ENCODE measurements at regions not wholly inside any gene's neighbourhood (a gene's known extent, or its start where the extent isn't known, plus 50 kb on each side); places are given as distances from the start of the nearest gene placed in this dataset.
"Not testable (repeated sequence)": the region's sequence is repeated elsewhere in the genome, so short reads cannot be mapped to it uniquely, and the experiment has no call there.

DNA sequence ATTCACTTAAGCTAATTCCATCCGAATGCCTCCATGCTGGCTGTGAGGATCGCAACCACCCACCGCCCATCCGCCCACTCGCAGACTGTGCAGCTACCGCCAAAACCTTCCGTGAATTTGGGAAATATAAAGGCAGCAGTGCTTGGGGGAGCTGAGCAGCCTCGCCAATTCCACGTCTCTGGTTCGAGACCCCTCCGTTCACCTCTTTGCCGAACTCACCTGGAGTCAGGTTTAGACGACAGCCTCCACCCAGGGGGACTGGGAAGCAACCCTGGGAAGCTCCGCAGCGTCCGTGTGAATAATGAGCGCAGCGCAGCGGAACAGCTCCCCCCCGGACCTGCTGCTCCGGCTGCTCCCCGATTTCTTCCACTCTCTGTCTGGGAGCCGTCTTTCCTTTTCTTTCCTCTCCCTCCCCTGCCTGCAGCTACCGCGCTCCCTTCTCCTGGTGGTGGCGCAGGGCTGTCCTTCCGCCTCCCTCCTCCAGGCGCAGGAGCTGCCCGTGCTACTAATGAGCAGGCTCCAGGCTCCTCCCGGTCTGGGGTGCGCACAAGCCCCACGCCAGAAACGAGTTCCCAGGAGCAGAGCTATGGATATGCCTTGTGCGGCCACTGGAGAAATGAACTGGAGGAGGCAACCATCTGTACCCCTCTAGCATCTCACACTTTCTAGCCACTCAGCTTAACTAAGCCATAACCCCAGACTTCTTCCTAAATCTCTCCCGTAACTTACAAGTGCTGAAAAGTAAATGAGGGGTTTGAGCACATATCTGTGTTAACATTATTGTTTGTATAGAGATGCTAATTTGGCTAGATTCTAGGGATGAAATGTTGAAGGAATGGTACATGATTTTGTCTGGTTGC, 107.3 kb downstream of the XKR3 start:
- no peak overlapping the region for H3K4me3 Mint-ChIP-seq
- H3K36me3 Mint-ChIP-seq (ENCODE audit: low read depth) = no peaks in the 10 kb centered on the region
- Histone ChIP-seq H3K36me3 (ENCODE audit: control insufficient read depth, insufficient read depth, low read length) (no peaks in the 10 kb centered on the region), H3K9ac (ENCODE audit: extremely low read depth, low read length, poor library complexity, severe bottlenecking) (no peak overlapping the region), H3K9me3 (ENCODE audit: control insufficient read depth, low read length) (peaks cover 51% of the 10 kb centered on the region), H3K4me1 (ENCODE audit: control insufficient read depth, insufficient read depth, low read length) (no peaks in the 10 kb centered on the region), H3K4me3 (ENCODE audit: low read length) (no peak overlapping the region), H3K27me3 (ENCODE audit: control insufficient read depth, insufficient read depth, low read length, poor library complexity, severe bottlenecking) (no peaks in the 10 kb centered on the region), H3K27ac (ENCODE audit: low read depth, low read length) (no peak overlapping the region)
- no peak for DNase-seq
- H3K27ac Mint-ChIP-seq = no peak overlapping the region
- TF ChIP-seq, protein P1, sequence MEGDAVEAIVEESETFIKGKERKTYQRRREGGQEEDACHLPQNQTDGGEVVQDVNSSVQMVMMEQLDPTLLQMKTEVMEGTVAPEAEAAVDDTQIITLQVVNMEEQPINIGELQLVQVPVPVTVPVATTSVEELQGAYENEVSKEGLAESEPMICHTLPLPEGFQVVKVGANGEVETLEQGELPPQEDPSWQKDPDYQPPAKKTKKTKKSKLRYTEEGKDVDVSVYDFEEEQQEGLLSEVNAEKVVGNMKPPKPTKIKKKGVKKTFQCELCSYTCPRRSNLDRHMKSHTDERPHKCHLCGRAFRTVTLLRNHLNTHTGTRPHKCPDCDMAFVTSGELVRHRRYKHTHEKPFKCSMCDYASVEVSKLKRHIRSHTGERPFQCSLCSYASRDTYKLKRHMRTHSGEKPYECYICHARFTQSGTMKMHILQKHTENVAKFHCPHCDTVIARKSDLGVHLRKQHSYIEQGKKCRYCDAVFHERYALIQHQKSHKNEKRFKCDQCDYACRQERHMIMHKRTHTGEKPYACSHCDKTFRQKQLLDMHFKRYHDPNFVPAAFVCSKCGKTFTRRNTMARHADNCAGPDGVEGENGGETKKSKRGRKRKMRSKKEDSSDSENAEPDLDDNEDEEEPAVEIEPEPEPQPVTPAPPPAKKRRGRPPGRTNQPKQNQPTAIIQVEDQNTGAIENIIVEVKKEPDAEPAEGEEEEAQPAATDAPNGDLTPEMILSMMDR (conservative IDR thresholded peaks at IDR 0.05) = no peak
- WGBS, 2 experiments (ENCODE audit: insufficient coverage in 1 of 2, insufficient read length in 1 of 2) = 88 to 89% methylated on average over 16 to 35 of the region's 35 CpGs
- no peaks in the 10 kb centered on the region for H3K27me3 Mint-ChIP-seq (ENCODE audit: insufficient read depth)
- peaks cover 63% of the 10 kb centered on the region for H3K9me3 Mint-ChIP-seq
- H3K4me1 Mint-ChIP-seq = no peaks in the 10 kb centered on the region

DNA sequence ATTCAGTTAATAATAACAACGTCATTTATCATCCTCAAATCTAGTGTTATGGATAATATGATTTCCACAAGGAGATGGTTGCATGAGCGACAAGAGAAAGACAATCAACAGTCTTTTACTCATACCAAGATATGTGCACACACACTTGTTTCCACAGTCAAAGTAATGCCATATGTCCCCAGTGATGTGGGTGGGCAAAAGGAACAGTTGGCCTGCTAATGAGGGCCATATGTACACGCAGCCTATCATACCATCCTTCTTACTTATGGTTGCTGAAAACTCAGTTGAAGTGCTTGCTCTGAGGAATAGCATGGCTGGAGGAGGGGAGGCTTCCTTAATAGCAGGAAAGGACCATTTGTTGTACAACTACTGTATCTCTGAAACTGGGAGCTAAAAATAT, 110.6 kb downstream of the XKR3 start:
- peaks cover 47% of the 10 kb centered on the region for H3K9me3 ChIP-seq (ENCODE audit: control insufficient read depth, low read length)
- H3K4me1 Mint-ChIP-seq; H3K27me3 ChIP-seq (ENCODE audit: control insufficient read depth, insufficient read depth, low read length, poor library complexity, severe bottlenecking); DNase-seq; H3K27ac Mint-ChIP-seq; H3K4me3 ChIP-seq (ENCODE audit: low read length); H3K27ac ChIP-seq (ENCODE audit: low read depth, low read length); H3K4me3 Mint-ChIP-seq; H3K36me3 ChIP-seq (ENCODE audit: control insufficient read depth, insufficient read depth, low read length); H3K27me3 Mint-ChIP-seq (ENCODE audit: insufficient read depth); H3K4me1 ChIP-seq (ENCODE audit: control insufficient read depth, insufficient read depth, low read length); H3K9ac ChIP-seq (ENCODE audit: extremely low read depth, low read length, poor library complexity, severe bottlenecking); H3K36me3 Mint-ChIP-seq (ENCODE audit: low read depth): not testable (repeated sequence)
- 42% methylated on average over 3 of the region's 3 CpGs; no CpG with 5 or more reads in 1 of the 2 experiments for WGBS, 2 experiments (ENCODE audit: insufficient coverage in 1 of 2, insufficient read length in 1 of 2)
- H3K9me3 Mint-ChIP-seq = peaks cover 71% of the 10 kb centered on the region

DNA sequence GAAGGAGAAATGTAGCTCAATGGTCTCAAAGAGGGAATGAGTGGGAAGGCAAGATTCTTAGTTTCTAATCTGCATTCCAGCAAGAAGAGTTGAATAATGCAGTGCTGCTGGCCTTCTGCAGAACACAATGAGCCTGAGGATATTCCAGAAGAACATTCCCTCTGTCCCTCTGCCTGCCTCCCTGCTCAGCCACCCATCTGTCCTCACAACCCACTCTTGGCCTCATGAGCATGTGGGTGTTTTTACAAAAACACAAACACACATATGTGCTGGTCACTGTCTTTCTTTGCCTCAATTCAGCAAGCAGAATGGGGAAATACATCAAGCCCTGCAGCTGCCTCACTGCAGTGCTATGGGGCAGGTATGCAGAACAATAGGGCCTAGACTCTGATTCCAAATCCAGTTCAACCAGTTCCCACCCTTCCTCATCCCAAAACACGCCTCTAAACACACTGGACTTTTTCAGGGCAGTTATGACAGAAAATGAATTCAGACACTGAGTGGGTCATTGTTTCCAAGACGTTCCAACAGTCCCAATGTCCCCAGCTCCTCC, 109.8 kb upstream of the CCT8L2 start:
- H3K9me3 Mint-ChIP-seq = peaks cover 82% of the 10 kb centered on the region
- not testable (repeated sequence) for DNase-seq; H3K27me3 ChIP-seq (ENCODE audit: control insufficient read depth, insufficient read depth, low read length, poor library complexity, severe bottlenecking); H3K36me3 ChIP-seq (ENCODE audit: control insufficient read depth, insufficient read depth, low read length); H3K27ac ChIP-seq (ENCODE audit: low read depth, low read length); H3K9ac ChIP-seq (ENCODE audit: extremely low read depth, low read length, poor library complexity, severe bottlenecking); H3K4me3 Mint-ChIP-seq; H3K36me3 Mint-ChIP-seq (ENCODE audit: low read depth); H3K27me3 Mint-ChIP-seq (ENCODE audit: insufficient read depth); H3K4me1 Mint-ChIP-seq; H3K27ac Mint-ChIP-seq; H3K4me3 ChIP-seq (ENCODE audit: low read length); H3K4me1 ChIP-seq (ENCODE audit: control insufficient read depth, insufficient read depth, low read length)
- peaks cover 12% of the 10 kb centered on the region for H3K9me3 ChIP-seq (ENCODE audit: control insufficient read depth, low read length)
- 19 to 44% methylated on average over 2 of the region's 2 CpGs for WGBS, 2 experiments (ENCODE audit: insufficient coverage in 1 of 2, insufficient read length in 1 of 2)

DNA sequence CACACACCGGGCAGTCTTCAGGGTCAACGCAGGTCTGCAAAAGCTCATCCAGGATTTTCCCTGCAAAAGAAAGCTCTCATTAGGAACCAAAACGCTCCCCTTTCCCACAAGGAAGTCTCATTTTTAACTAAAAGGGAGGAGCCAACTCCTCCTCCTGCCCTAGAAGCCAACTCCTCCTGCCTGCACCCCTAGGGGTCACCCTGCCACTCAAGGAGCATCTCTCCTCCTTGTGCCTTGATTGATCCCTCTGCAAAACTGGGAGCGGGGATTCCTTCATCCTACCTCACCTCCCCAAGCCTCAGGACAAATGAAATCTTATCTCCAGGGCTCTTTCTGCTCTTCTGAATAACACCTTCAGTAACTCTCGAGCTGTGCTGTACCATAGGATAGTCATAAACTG, 107.8 kb upstream of the CCT8L2 start:
- H3K9me3 ChIP-seq (ENCODE audit: control insufficient read depth, low read length) = peaks cover 12% of the 10 kb centered on the region
- not testable (repeated sequence) for H3K27me3 ChIP-seq (ENCODE audit: control insufficient read depth, insufficient read depth, low read length, poor library complexity, severe bottlenecking); H3K36me3 ChIP-seq (ENCODE audit: control insufficient read depth, insufficient read depth, low read length); H3K27ac ChIP-seq (ENCODE audit: low read depth, low read length); H3K4me1 ChIP-seq (ENCODE audit: control insufficient read depth, insufficient read depth, low read length); H3K4me3 Mint-ChIP-seq; H3K27me3 Mint-ChIP-seq (ENCODE audit: insufficient read depth); H3K4me1 Mint-ChIP-seq; H3K9ac ChIP-seq (ENCODE audit: extremely low read depth, low read length, poor library complexity, severe bottlenecking); H3K27ac Mint-ChIP-seq; H3K36me3 Mint-ChIP-seq (ENCODE audit: low read depth); H3K4me3 ChIP-seq (ENCODE audit: low read length); DNase-seq
- H3K9me3 Mint-ChIP-seq = peaks cover 90% of the 10 kb centered on the region
- WGBS, 2 experiments (ENCODE audit: insufficient coverage in 1 of 2, insufficient read length in 1 of 2) = 54 to 100% methylated on average over 1 to 5 of the region's 5 CpGs

All from endodermal cell (in vitro differentiated cells).